ENCODE measurements at regions not wholly inside any gene's neighbourhood (a gene's known extent, or its start where the extent isn't known, plus 50 kb on each side); places are given as distances from the start of the nearest gene placed in this dataset.

DNA sequence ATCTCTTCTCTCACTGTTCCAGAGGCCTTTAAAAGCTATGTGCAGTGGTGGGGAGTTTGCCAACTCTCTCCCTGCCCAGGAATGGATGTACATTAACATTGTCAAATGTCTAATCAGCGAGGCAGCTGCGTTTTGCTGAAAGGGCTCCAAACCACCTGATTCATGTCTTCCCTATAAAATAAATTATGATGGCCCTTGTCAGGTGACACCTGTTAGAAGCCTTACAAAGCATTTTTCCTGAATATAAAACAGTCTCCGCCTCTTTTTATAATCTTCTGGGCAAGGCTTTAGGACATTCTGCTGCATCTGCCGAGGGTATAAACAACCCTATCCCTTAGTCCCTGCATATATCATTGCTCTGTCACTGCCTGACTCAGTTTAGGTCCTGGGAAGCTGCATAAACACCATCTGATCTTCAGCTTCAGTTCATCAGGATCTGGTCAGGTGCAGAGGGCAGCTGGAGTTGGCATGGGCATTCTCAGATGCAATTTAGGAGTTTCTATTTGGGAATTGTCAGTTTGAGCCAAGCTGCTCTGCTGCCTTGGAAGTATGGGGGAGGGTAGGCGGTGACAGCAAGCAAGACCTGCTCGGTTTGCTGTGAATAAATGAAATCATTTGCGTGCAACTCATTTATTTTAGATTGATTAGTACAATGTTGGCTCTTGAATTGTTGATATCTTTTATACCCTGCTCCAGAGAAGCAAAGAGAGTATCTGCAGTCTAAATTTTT lies 103.5 kb downstream of the ACER2 start:
- TF ChIP-seq CTCF (IDR thresholded peaks at IDR 0.05; ENCODE audit: low read length) (no peak), EZH2 (IDR thresholded peaks at IDR 0.05; ENCODE audit: borderline replicate concordance, low read length) (no peak)
